Neural cell (in vitro differentiated cells): ENCODE measurements at regions not wholly inside any gene's neighbourhood (a gene's known extent, or its start where the extent isn't known, plus 50 kb on each side); places are given as distances from the start of the nearest gene placed in this dataset.

ENCODE experiments used
- CTCF ChIP-seq: fragments of 450-650 bp; IDR thresholded peaks from 2 replicates; pipeline ENCODE4 v1.5.1; 2014; ENCODE audit warnings: antibody characterized with exemption, mild to moderate bottlenecking, moderate library complexity; ENCODE audit not compliant: poor library complexity, severe bottlenecking
- EZH2 ChIP-seq: fragments of 200-600, 300-800 bp; shearing (Covaris generic), sonication (generic); IDR thresholded peaks from 2 replicates; pipeline ENCODE4 v1.6.1; 2014; ENCODE audit warnings: antibody characterized with exemption, low read length, borderline replicate concordance, mild to moderate bottlenecking; ENCODE audit not compliant: insufficient read depth, poor library complexity, severe bottlenecking
- MXI1 ChIP-seq: fragments of 450-650 bp; conservative IDR thresholded peaks from 2 replicates; pipeline ENCODE4 v1.6.1; 2014; ENCODE audit warnings: antibody characterized with exemption, mild to moderate bottlenecking; ENCODE audit not compliant: poor library complexity, severe bottlenecking
- POLR2AphosphoS5 ChIP-seq: IDR thresholded peaks from 2 replicates; pipeline ENCODE4 v1.6.1; 2012
- REST ChIP-seq: IDR thresholded peaks from 2 replicates; pipeline ENCODE4 v1.6.1; 2012; ENCODE audit warnings: borderline replicate concordance

- no peak for TF ChIP-seq CTCF
- TF ChIP-seq EZH2, result no peak
- no peak for TF ChIP-seq POLR2AphosphoS5
- TF ChIP-seq MXI1, result no peak
- TF ChIP-seq REST, result no peak
Measured at GRCh38 chr13:65310663-65311328, 1919.3 kb downstream of the PCDH9 start.
